ENCODE measurements at regions not wholly inside any gene's neighbourhood (a gene's known extent, or its start where the extent isn't known, plus 50 kb on each side); places are given as distances from the start of the nearest gene placed in this dataset.

GRCh38 chr2:46847726-46848412 is 67.7 kb downstream of the MCFD2 start:
- in situ Hi-C loops (cut with HindIII; ENCODE audit: low pct_unique_long_range_greater_than_20kb, low sequenced_read_pairs) = no loop called here
- ChIA-PET CTCF (interaction anchor here (0.6 kb wide), 1 partner anchor 31 kb away, joined by 5 read pairs; no protein-coding TSS in a partner anchor), POLR2A (no interaction called here)
- DNase-seq (ENCODE audit: low read depth, low spot score) = no peak
- peak overlapping the region; percentile 62; the same call in 1 of the 2 replicates for H3K27ac ChIP-seq (ENCODE audit: low read length)
- ATAC-seq = no peak
- TF ChIP-seq REST (IDR thresholded peaks at IDR 0.05; ENCODE audit: insufficient read depth in 1 of 2, low read depth in 2 of 2, low read length in 1 of 2) (no peak), TCF7L2 (IDR thresholded peaks at IDR 0.05; ENCODE audit: low read depth, low read length) (no peak)
- H3K9me3 ChIP-seq (ENCODE audit: control insufficient read depth, insufficient read depth, low read depth, low read length) = no peaks in the 10 kb centered on the region
- BruUV-seq (replicated peaks) = no TSS peak
- H3K4me3 ChIP-seq (ENCODE audit: low read depth in 2 of 2, low read length in 2 of 2) = no peak overlapping the region
- peaks cover 51% of the 10 kb centered on the region for H3K4me1 ChIP-seq (ENCODE audit: control insufficient read depth, insufficient read depth, low read length)
- H3K36me3 ChIP-seq (ENCODE audit: control insufficient read depth, insufficient read depth, low read length) = no peaks in the 10 kb centered on the region
- intact Hi-C loops (cut with micrococcal nuclease; ENCODE audit: unreplicated experiment) = no loop called here
- no peaks in the 10 kb centered on the region for H3K27me3 ChIP-seq (ENCODE audit: control insufficient read depth, insufficient read depth, low read length)

GRCh38 chr2:46847185-46847710 is 68.4 kb downstream of the MCFD2 start:
- Histone ChIP-seq H3K27me3 (ENCODE audit: control insufficient read depth, insufficient read depth, low read length) (no peaks in the 10 kb centered on the region), H3K27ac (ENCODE audit: low read length) (peak overlapping the region; percentile 62; the same call in 1 of the 2 replicates), H3K36me3 (ENCODE audit: control insufficient read depth, insufficient read depth, low read length) (no peaks in the 10 kb centered on the region), H3K4me3 (ENCODE audit: low read depth in 2 of 2, low read length in 2 of 2) (no peak overlapping the region), H3K4me1 (ENCODE audit: control insufficient read depth, insufficient read depth, low read length) (peaks cover 51% of the 10 kb centered on the region), H3K9me3 (ENCODE audit: control insufficient read depth, insufficient read depth, low read depth, low read length) (no peaks in the 10 kb centered on the region)
- ATAC-seq (peak; percentile 46), DNase-seq (ENCODE audit: low read depth, low spot score) (no peak)
- intact Hi-C loops (cut with micrococcal nuclease; ENCODE audit: unreplicated experiment) = no loop called here
- POLR2A ChIA-PET = no interaction called here
- BruUV-seq (replicated peaks) = no TSS peak
- CTCF ChIA-PET = interaction anchor here (0.6 kb wide), 1 partner anchor 30 kb away, joined by 5 read pairs; no protein-coding TSS in a partner anchor
- in situ Hi-C loops (cut with HindIII; ENCODE audit: low pct_unique_long_range_greater_than_20kb, low sequenced_read_pairs) = no loop called here
- no peak for TF ChIP-seq CTCF (IDR thresholded peaks at IDR 0.05)
- TF ChIP-seq REST (IDR thresholded peaks at IDR 0.05; ENCODE audit: insufficient read depth in 1 of 2, low read depth in 2 of 2, low read length in 1 of 2) = no peak
- TF ChIP-seq TCF7L2 (IDR thresholded peaks at IDR 0.05; ENCODE audit: low read depth, low read length) = no peak
- TF ChIP-seq POLR2AphosphoS5 (IDR thresholded peaks at IDR 0.05; ENCODE audit: low read depth, low read length) = no peak
- TF ChIP-seq SIN3A (IDR thresholded peaks at IDR 0.05; ENCODE audit: borderline replicate concordance, insufficient read depth, low read depth, low read length) = no peak

Measured in Panc1 (cell line).